GM12878 (cell line): ENCODE measurements at regions not wholly inside any gene's neighbourhood (a gene's known extent, or its start where the extent isn't known, plus 50 kb on each side); places are given as distances from the start of the nearest gene placed in this dataset.

ENCODE experiments used
- ATAC-seq: fragments of 200-7000 bp; cut with Tn5 transposase; 3 replicates; pipeline ENCODE4 v1.9.1; 2020; ENCODE audit warnings: mild to moderate bottlenecking, moderate library complexity
- BruUV-seq: library from RNA; stranded (reverse); fragments of 400-500 nt; replicated peaks from 2 replicates; lab custom pipeline; 2021; lab: Mats Ljungman, UMichigan
- CTCF ChIA-PET: fragments of 300-600 bp; sonication (Branson Sonifier 250); formaldehyde crosslinking; extraction: SDS; loops from one replicate; lab custom pipeline; 2021; ENCODE audit warnings: inconsistent platforms; lab: Yijun Ruan, JAX
- POLR2A ChIA-PET: fragments of 350-600 bp; formaldehyde crosslinking; extraction: SDS; loops from one replicate; lab custom pipeline; 2021; ENCODE audit warnings: inconsistent platforms; lab: Charles Lee
- RAD21 ChIA-PET: fragments of 300-600 bp; sonication (Branson Sonifier 250); formaldehyde crosslinking; loops from one replicate; lab custom pipeline; 2023; ENCODE audit warnings: antibody characterized with exemption; ENCODE audit not compliant: unreplicated experiment; lab: Charles Lee
- SMC1A ChIA-PET: fragments of 300-600 bp; sonication (Branson Sonifier 250); formaldehyde crosslinking; loops from one replicate; lab custom pipeline; 2023; ENCODE audit not compliant: unreplicated experiment, uncharacterized antibody; lab: Charles Lee
- DNase-seq: peaks from one replicate; pipeline ENCODE4 v3.0.0-alpha.2; 2011; ENCODE audit warnings: low read depth, low spot score
- FAIRE-seq: peaks from 3 replicates; lab custom pipeline; 2011; peaks lifted over from hg19 to GRCh38; lab: Jason Lieb, UNC
- H2AFZ ChIP-seq: 2 replicates; pipeline ENCODE4 v1.6.0; 2011; ENCODE audit warnings: low read depth, low read length, control low read depth; ENCODE audit not compliant: control insufficient read depth
- H3K27ac ChIP-seq: 2 replicates; pipeline ENCODE4 v1.5.1; 2011; ENCODE audit warnings: control low read depth; ENCODE audit not compliant: control insufficient read depth, insufficient read depth
- H3K27me3 ChIP-seq, 2 experiments: replicated peaks in 1 of 2; 2 replicates each; pipeline versions ENCODE4 v1.6.0 to v1.6.1; 2011; ENCODE audit warnings: low read length in 1 of 2; ENCODE audit not compliant: control insufficient read depth in 2 of 2, insufficient read depth in 2 of 2
- H3K36me3 ChIP-seq, 2 experiments: 2 replicates each; pipeline ENCODE4 v1.5.1; 2011; ENCODE audit warnings: low read length in 1 of 2; ENCODE audit not compliant: control insufficient read depth in 2 of 2, insufficient read depth in 2 of 2
- H3K4me1 ChIP-seq: 2 replicates; pipeline ENCODE4 v1.6.1; 2011; ENCODE audit warnings: mild to moderate bottlenecking, low read length, moderate library complexity, mixed read lengths; ENCODE audit not compliant: control insufficient read depth, insufficient read depth
- H3K4me2 ChIP-seq: 2 replicates; pipeline ENCODE4 v1.6.0; 2011; ENCODE audit warnings: control low read depth; ENCODE audit not compliant: control insufficient read depth, insufficient read depth
- H3K4me3 ChIP-seq: fragments of 200-600 bp; sonication (generic); 2 replicates; pipeline ENCODE4 v1.5.1; 2016
- H3K79me2 ChIP-seq: 2 replicates; pipeline ENCODE4 v1.6.0; 2011; ENCODE audit warnings: low read length; ENCODE audit not compliant: control insufficient read depth, insufficient read depth
- H3K9ac ChIP-seq: 2 replicates; pipeline ENCODE4 v1.8.0; 2011; ENCODE audit warnings: low read length, control low read depth, mixed read lengths; ENCODE audit not compliant: control insufficient read depth, insufficient read depth
- H3K9me3 ChIP-seq: replicated peaks from 3 replicates; pipeline ENCODE4 v1.5.1; 2011; ENCODE audit warnings: mild to moderate bottlenecking, low read length; ENCODE audit not compliant: control insufficient read depth, insufficient read depth
- H4K20me1 ChIP-seq: 2 replicates; pipeline ENCODE4 v1.6.0; 2011; ENCODE audit not compliant: control insufficient read depth, insufficient read depth
- DPF2 ChIP-seq: fragments of 450-650 bp; IDR thresholded peaks from 2 replicates; pipeline ENCODE4 v1.6.1; 2017; ENCODE audit warnings: mild to moderate bottlenecking
- ETV6 ChIP-seq, 2 experiments: fragments of 450-650 bp in 1 of 2; IDR thresholded peaks in 1 of 2; conservative IDR thresholded peaks in 1 of 2; 2 replicates each; pipeline ENCODE4 v1.6.1; 2014; ENCODE audit warnings: antibody characterized with exemption in 1 of 2, borderline replicate concordance in 1 of 2, low read depth in 1 of 2, mild to moderate bottlenecking in 1 of 2, moderate library complexity in 1 of 2
- FOS ChIP-seq: IDR thresholded peaks from 3 replicates; pipeline ENCODE4 v1.6.1; 2011; ENCODE audit warnings: borderline replicate concordance; ENCODE audit not compliant: insufficient read length; ENCODE audit errors: extremely low read depth
- MTA3 ChIP-seq: IDR thresholded peaks from 2 replicates; pipeline ENCODE4 v1.6.1; 2012; ENCODE audit warnings: low read length, inconsistent platforms, borderline replicate concordance
- NR2C1 ChIP-seq: fragments of 450-650 bp; IDR thresholded peaks from 2 replicates; pipeline ENCODE4 v1.6.1; 2017; ENCODE audit warnings: antibody characterized with exemption, mild to moderate bottlenecking, moderate library complexity
- TBL1XR1 ChIP-seq: IDR thresholded peaks from 2 replicates; pipeline ENCODE4 v1.6.1; 2012; ENCODE audit warnings: low read depth, low read length, improper control_type of control experiment
- WRNIP1 ChIP-seq: IDR thresholded peaks from 2 replicates; pipeline ENCODE4 v1.6.1; 2011; ENCODE audit warnings: low read depth, low read length, improper control_type of control experiment, borderline replicate concordance
- ZNF217 ChIP-seq: fragments of 450-650 bp; IDR thresholded peaks from 2 replicates; pipeline ENCODE4 v1.6.1; 2017; ENCODE audit warnings: antibody characterized with exemption, mild to moderate bottlenecking
- WGBS: methylation state at CpG from one replicate; pipeline ENCODE4 v1.1.6; 2016; ENCODE audit warnings: low lambda C conversion rate; ENCODE audit not compliant: insufficient replicate concordance, insufficient coverage; ENCODE audit errors: missing lambda C conversion rate; 5-methylcytosine and 5-hydroxymethylcytosine counted together
- in situ Hi-C: fragments of 300-500 bp; cut with MboI; formaldehyde crosslinking; loops from 9 replicates; pipeline ENCODE4 v1.14.3; 2018; ENCODE audit warnings: mixed read lengths
- intact Hi-C: fragments of 100-400 bp; cut with micrococcal nuclease; formaldehyde crosslinking; loops from one replicate; pipeline ENCODE4 v1.14.2; 2022; ENCODE audit not compliant: unreplicated experiment
- TF ChIP-seq, protein P1 (sequence below): fragments of 450-650 bp; IDR thresholded peaks from 2 replicates; pipeline ENCODE4 v1.6.1; 2018; ENCODE audit warnings: borderline replicate concordance, mild to moderate bottlenecking; ENCODE audit not compliant: partially characterized antibody
- TF ChIP-seq, protein P2 (sequence below): IDR thresholded peaks from 2 replicates; pipeline ENCODE4 v1.6.1; 2012; ENCODE audit warnings: mild to moderate bottlenecking, low read depth, low read length
- TF ChIP-seq, protein P3 (sequence below): fragments of 450-650 bp; IDR thresholded peaks from 2 replicates; pipeline ENCODE4 v1.6.1; 2017; ENCODE audit warnings: low read depth, mild to moderate bottlenecking, moderate library complexity
- TF ChIP-seq, protein P4 (sequence below): fragments of 450-650 bp; IDR thresholded peaks from 2 replicates; pipeline ENCODE4 v1.6.1; 2014; ENCODE audit warnings: mild to moderate bottlenecking

DNA sequence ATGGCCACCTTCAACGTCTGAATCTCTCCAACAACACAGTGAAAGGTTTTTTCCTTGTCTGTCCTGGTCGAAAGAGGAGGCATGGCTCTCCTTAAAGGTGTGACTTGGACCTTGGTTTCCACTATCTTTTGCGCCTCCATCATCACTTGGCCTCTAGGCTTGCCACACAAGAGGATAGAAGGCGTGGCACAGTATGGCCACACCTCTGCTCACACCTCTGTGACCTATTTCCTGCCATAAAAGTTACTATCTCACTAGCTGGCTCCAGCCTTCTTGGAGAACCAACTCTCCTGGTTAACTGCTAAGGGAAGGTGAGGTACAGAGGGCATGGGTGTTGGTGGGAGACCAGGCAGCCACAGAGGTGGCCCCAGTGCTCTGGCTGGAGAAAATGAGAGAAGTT lies 165.9 kb downstream of the UXS1 start (continued):
- TF ChIP-seq, protein P1, sequence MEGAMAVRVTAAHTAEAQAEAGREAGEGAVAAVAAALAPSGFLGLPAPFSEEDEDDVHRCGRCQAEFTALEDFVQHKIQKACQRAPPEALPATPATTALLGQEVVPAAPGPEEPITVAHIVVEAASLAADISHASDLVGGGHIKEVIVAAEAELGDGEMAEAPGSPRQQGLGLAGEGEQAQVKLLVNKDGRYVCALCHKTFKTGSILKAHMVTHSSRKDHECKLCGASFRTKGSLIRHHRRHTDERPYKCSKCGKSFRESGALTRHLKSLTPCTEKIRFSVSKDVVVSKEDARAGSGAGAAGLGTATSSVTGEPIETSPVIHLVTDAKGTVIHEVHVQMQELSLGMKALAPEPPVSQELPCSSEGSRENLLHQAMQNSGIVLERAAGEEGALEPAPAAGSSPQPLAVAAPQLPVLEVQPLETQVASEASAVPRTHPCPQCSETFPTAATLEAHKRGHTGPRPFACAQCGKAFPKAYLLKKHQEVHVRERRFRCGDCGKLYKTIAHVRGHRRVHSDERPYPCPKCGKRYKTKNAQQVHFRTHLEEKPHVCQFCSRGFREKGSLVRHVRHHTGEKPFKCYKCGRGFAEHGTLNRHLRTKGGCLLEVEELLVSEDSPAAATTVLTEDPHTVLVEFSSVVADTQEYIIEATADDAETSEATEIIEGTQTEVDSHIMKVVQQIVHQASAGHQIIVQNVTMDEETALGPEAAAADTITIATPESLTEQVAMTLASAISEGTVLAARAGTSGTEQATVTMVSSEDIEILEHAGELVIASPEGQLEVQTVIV: no peak
- TF ChIP-seq ZNF217: no peak
- TF ChIP-seq NR2C1: no peak
- TF ChIP-seq TBL1XR1: no peak
- no peak for TF ChIP-seq WRNIP1

DNA sequence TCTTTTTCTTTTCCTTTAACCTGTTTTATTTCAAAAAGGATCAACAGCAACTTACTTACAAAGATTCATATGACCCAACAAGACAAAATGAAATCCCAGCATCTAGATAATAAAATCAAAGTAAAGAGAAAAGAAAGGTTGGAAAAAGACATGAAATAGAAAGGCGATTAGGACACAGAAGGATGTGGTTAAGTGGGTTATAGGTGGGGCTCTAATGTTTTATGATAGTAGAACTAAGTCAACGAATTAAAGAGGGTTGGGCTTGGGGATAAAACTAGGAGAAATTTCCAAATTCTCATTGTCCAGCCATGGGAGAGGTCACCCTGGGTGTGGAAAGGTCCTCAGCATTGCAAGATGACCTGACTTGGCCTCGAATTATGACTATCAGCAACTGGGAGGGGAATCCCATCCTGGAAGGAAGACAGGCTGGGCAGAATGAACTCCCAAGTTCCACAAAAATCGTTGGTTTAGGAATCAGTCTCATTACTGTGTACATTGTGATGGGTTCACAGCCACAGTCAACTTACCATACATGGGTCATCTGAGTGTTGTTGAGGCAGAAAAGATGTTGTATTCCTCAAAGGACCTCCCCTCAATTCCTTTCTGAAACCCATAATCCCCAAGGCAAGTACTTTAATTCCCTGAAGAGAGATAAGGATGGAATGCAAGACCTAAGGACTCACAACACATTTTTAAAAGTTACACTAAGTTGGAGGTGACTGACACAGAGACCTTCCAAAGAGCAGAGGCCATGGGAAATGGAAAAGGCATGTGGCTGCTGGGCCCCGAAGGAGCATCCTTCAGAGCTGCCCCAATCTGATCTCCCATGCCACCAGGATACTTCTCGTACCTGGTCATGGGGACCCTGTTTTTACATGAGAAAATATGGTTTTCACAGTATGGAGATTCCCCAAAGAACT lies 167.6 kb downstream of the UXS1 start:
- SMC1A ChIA-PET: no interaction called here
- ATAC-seq (no peak), DNase-seq (no peak), FAIRE-seq (no peak)
- Histone ChIP-seq H2AFZ (no peak overlapping the region), H3K27ac (no peak overlapping the region), H3K4me1 (no peaks in the 10 kb centered on the region), H3K4me3 (no peak overlapping the region), H3K79me2 (no peaks in the 10 kb centered on the region), H3K4me2 (no peak overlapping the region), H3K9me3 (no peaks in the 10 kb centered on the region; the same call in 2 of the 3 replicates), H3K9ac (no peak overlapping the region), H4K20me1 (no peaks in the 10 kb centered on the region), H3K36me3 (no peaks in the 10 kb centered on the region), H3K27me3 (no peaks in the 10 kb centered on the region; a peak in 1 of 4 replicates)
- BruUV-seq: no TSS peak
- RAD21 ChIA-PET: no interaction called here
- POLR2A ChIA-PET: no interaction called here
- CTCF ChIA-PET: no interaction called here
- intact Hi-C loops (no loop called here), in situ Hi-C loops (no loop called here)
- WGBS: 13% methylated on average over 6 of the region's 6 CpGs
- TF ChIP-seq, protein P2, sequence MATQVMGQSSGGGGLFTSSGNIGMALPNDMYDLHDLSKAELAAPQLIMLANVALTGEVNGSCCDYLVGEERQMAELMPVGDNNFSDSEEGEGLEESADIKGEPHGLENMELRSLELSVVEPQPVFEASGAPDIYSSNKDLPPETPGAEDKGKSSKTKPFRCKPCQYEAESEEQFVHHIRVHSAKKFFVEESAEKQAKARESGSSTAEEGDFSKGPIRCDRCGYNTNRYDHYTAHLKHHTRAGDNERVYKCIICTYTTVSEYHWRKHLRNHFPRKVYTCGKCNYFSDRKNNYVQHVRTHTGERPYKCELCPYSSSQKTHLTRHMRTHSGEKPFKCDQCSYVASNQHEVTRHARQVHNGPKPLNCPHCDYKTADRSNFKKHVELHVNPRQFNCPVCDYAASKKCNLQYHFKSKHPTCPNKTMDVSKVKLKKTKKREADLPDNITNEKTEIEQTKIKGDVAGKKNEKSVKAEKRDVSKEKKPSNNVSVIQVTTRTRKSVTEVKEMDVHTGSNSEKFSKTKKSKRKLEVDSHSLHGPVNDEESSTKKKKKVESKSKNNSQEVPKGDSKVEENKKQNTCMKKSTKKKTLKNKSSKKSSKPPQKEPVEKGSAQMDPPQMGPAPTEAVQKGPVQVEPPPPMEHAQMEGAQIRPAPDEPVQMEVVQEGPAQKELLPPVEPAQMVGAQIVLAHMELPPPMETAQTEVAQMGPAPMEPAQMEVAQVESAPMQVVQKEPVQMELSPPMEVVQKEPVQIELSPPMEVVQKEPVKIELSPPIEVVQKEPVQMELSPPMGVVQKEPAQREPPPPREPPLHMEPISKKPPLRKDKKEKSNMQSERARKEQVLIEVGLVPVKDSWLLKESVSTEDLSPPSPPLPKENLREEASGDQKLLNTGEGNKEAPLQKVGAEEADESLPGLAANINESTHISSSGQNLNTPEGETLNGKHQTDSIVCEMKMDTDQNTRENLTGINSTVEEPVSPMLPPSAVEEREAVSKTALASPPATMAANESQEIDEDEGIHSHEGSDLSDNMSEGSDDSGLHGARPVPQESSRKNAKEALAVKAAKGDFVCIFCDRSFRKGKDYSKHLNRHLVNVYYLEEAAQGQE: no peak
- TF ChIP-seq ETV6 (conservative IDR thresholded peaks at IDR 0.05 in 1 of 2, IDR thresholded peaks at IDR 0.05 in 1 of 2; ENCODE audit: borderline replicate concordance in 1 of 2, low read depth in 1 of 2): no peak
- TF ChIP-seq, protein P3, sequence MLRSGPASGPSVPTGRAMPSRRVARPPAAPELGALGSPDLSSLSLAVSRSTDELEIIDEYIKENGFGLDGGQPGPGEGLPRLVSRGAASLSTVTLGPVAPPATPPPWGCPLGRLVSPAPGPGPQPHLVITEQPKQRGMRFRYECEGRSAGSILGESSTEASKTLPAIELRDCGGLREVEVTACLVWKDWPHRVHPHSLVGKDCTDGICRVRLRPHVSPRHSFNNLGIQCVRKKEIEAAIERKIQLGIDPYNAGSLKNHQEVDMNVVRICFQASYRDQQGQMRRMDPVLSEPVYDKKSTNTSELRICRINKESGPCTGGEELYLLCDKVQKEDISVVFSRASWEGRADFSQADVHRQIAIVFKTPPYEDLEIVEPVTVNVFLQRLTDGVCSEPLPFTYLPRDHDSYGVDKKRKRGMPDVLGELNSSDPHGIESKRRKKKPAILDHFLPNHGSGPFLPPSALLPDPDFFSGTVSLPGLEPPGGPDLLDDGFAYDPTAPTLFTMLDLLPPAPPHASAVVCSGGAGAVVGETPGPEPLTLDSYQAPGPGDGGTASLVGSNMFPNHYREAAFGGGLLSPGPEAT: no peak
- TF ChIP-seq, protein P4, sequence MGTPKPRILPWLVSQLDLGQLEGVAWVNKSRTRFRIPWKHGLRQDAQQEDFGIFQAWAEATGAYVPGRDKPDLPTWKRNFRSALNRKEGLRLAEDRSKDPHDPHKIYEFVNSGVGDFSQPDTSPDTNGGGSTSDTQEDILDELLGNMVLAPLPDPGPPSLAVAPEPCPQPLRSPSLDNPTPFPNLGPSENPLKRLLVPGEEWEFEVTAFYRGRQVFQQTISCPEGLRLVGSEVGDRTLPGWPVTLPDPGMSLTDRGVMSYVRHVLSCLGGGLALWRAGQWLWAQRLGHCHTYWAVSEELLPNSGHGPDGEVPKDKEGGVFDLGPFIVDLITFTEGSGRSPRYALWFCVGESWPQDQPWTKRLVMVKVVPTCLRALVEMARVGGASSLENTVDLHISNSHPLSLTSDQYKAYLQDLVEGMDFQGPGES: no peak
- TF ChIP-seq DPF2: no peak
- TF ChIP-seq FOS: no peak
- no peak for TF ChIP-seq MTA3
